Memory B cell (primary cell): ENCODE measurements at regions not wholly inside any gene's neighbourhood (a gene's known extent, or its start where the extent isn't known, plus 50 kb on each side); places are given as distances from the start of the nearest gene placed in this dataset.

Experiments used
- ATAC-seq: fragments of 150-1000 bp; cut with Tn5 transposase; 2 replicates; pipeline ENCODE4 v1.10.0; 2021; ENCODE audit warnings: low read depth, mild to moderate bottlenecking, moderate library complexity
- DNase-seq, 2 donors: peaks; one replicate each; pipeline ENCODE4 v3.0.0; 2022; ENCODE audit warnings: low spot score in 2 of 2
- H3K27ac Mint-ChIP-seq: one replicate; pipeline ENCODE4 v1.8.0; 2022; ENCODE audit warnings: mild to moderate bottlenecking, moderate library complexity, mixed read lengths
- H3K27me3 Mint-ChIP-seq: one replicate; pipeline ENCODE4 v1.8.0; 2022; ENCODE audit warnings: mixed read lengths
- H3K36me3 Mint-ChIP-seq: one replicate; pipeline ENCODE4 v1.8.0; 2022; ENCODE audit warnings: mild to moderate bottlenecking, mixed read lengths
- H3K4me1 Mint-ChIP-seq: one replicate; pipeline ENCODE4 v1.8.0; 2022; ENCODE audit warnings: mixed read lengths
- H3K4me3 Mint-ChIP-seq: one replicate; pipeline ENCODE4 v1.8.0; 2022; ENCODE audit warnings: mild to moderate bottlenecking, moderate library complexity, mixed read lengths
- H3K9me3 Mint-ChIP-seq: one replicate; pipeline ENCODE4 v1.8.0; 2022; ENCODE audit warnings: mixed read lengths

- Mint-ChIP-seq H3K27ac (no peak overlapping the region), H3K27me3 (peaks cover 3% of the 10 kb centered on the region), H3K36me3 (no peaks in the 10 kb centered on the region), H3K9me3 (no peaks in the 10 kb centered on the region), H3K4me1 (no peaks in the 10 kb centered on the region), H3K4me3 (no peak overlapping the region)
- DNase-seq (no peak), ATAC-seq (no peak)
Measured at GRCh38 chr10:131841131-131841660, 59.6 kb upstream of the PPP2R2D start.

- H3K27me3 Mint-ChIP-seq: peaks cover 3% of the 10 kb centered on the region
- H3K4me3 Mint-ChIP-seq: no peak overlapping the region
- H3K9me3 Mint-ChIP-seq: no peaks in the 10 kb centered on the region
- H3K36me3 Mint-ChIP-seq: no peaks in the 10 kb centered on the region
- no peak overlapping the region for H3K27ac Mint-ChIP-seq
- no peak for ATAC-seq
- no peaks in the 10 kb centered on the region for H3K4me1 Mint-ChIP-seq
- no peak for DNase-seq
Measured at GRCh38 chr10:131841661-131842139, 59.1 kb upstream of the PPP2R2D start.

- DNase-seq (no peak), ATAC-seq (no peak)
- H3K27me3 Mint-ChIP-seq: peaks cover 3% of the 10 kb centered on the region
- no peaks in the 10 kb centered on the region for H3K9me3 Mint-ChIP-seq
- no peaks in the 10 kb centered on the region for H3K36me3 Mint-ChIP-seq
- H3K4me1 Mint-ChIP-seq: no peaks in the 10 kb centered on the region
- no peak overlapping the region for H3K27ac Mint-ChIP-seq
- no peak overlapping the region for H3K4me3 Mint-ChIP-seq
Measured at GRCh38 chr10:131842351-131843088, 58.3 kb upstream of the PPP2R2D start.

GRCh38 chr10:131843089-131843595 is 57.7 kb upstream of the PPP2R2D start:
- no peaks in the 10 kb centered on the region for H3K36me3 Mint-ChIP-seq
- H3K27ac Mint-ChIP-seq: no peak overlapping the region
- H3K9me3 Mint-ChIP-seq: no peaks in the 10 kb centered on the region

GRCh38 chr10:131843881-131844284 is 56.9 kb upstream of the PPP2R2D start:
- Mint-ChIP-seq H3K27me3 (peaks cover 3% of the 10 kb centered on the region), H3K27ac (no peak overlapping the region), H3K4me1 (no peaks in the 10 kb centered on the region), H3K9me3 (no peaks in the 10 kb centered on the region), H3K4me3 (no peak overlapping the region), H3K36me3 (no peaks in the 10 kb centered on the region)
- DNase-seq (no peak), ATAC-seq (no peak)

More at GRCh38 chr10:131843089-131843595, 57.7 kb upstream of the PPP2R2D start:
- DNase-seq: no peak
- Mint-ChIP-seq H3K4me3 (no peak overlapping the region), H3K4me1 (no peaks in the 10 kb centered on the region), H3K27me3 (peaks cover 3% of the 10 kb centered on the region)
- no peak for ATAC-seq

- Mint-ChIP-seq H3K27me3 (peaks cover 3% of the 10 kb centered on the region), H3K36me3 (no peaks in the 10 kb centered on the region), H3K4me3 (no peak overlapping the region), H3K9me3 (no peaks in the 10 kb centered on the region), H3K4me1 (no peaks in the 10 kb centered on the region), H3K27ac (no peak overlapping the region)
- DNase-seq (no peak), ATAC-seq (no peak)
Measured at GRCh38 chr10:131844529-131845084, 56.2 kb upstream of the PPP2R2D start.

- Mint-ChIP-seq H3K27ac (no peak overlapping the region), H3K4me1 (no peaks in the 10 kb centered on the region), H3K4me3 (no peak overlapping the region), H3K27me3 (peaks cover 3% of the 10 kb centered on the region), H3K9me3 (no peaks in the 10 kb centered on the region), H3K36me3 (no peaks in the 10 kb centered on the region)
- ATAC-seq (no peak), DNase-seq (no peak)
Measured at GRCh38 chr10:131845505-131846239, 55.1 kb upstream of the PPP2R2D start.

- no peak for ATAC-seq
Measured at GRCh38 chr10:131846240-131847101, 54.3 kb upstream of the PPP2R2D start.

GRCh38 chr10:131847241-131847783 is 53.5 kb upstream of the PPP2R2D start:
- Mint-ChIP-seq H3K4me1 (no peaks in the 10 kb centered on the region), H3K27me3 (peaks cover 6% of the 10 kb centered on the region), H3K9me3 (peaks cover 4% of the 10 kb centered on the region), H3K4me3 (no peak overlapping the region), H3K27ac (no peak overlapping the region), H3K36me3 (peaks cover 3% of the 10 kb centered on the region)
- ATAC-seq: no peak
- no peak for DNase-seq

More at GRCh38 chr10:131846240-131847101, 54.3 kb upstream of the PPP2R2D start:
- H3K27ac Mint-ChIP-seq: no peak overlapping the region
- H3K9me3 Mint-ChIP-seq: peaks cover 4% of the 10 kb centered on the region
- peaks cover 6% of the 10 kb centered on the region for H3K27me3 Mint-ChIP-seq
- H3K36me3 Mint-ChIP-seq: peaks cover 3% of the 10 kb centered on the region
- H3K4me3 Mint-ChIP-seq: no peak overlapping the region
- no peaks in the 10 kb centered on the region for H3K4me1 Mint-ChIP-seq
- DNase-seq: no peak

GRCh38 chr10:131848296-131848695 is 52.5 kb upstream of the PPP2R2D start:
- no peak overlapping the region for H3K27ac Mint-ChIP-seq

GRCh38 chr10:131848741-131849590 is 51.8 kb upstream of the PPP2R2D start:
- H3K27ac Mint-ChIP-seq: no peak overlapping the region
- H3K27me3 Mint-ChIP-seq: peaks cover 6% of the 10 kb centered on the region
- no peak overlapping the region for H3K4me3 Mint-ChIP-seq
- DNase-seq (no peak), ATAC-seq (no peak)
- peaks cover 3% of the 10 kb centered on the region for H3K36me3 Mint-ChIP-seq
- no peaks in the 10 kb centered on the region for H3K4me1 Mint-ChIP-seq
- H3K9me3 Mint-ChIP-seq: peaks cover 4% of the 10 kb centered on the region

More at GRCh38 chr10:131848296-131848695, 52.5 kb upstream of the PPP2R2D start:
- H3K9me3 Mint-ChIP-seq: peaks cover 4% of the 10 kb centered on the region
- peaks cover 3% of the 10 kb centered on the region for H3K36me3 Mint-ChIP-seq
- H3K4me1 Mint-ChIP-seq: no peaks in the 10 kb centered on the region
- H3K27me3 Mint-ChIP-seq: peaks cover 6% of the 10 kb centered on the region
- no peak for DNase-seq
- H3K4me3 Mint-ChIP-seq: no peak overlapping the region
- ATAC-seq: no peak

- no peak for ATAC-seq
- Mint-ChIP-seq H3K4me3 (no peak overlapping the region), H3K27me3 (peaks cover 6% of the 10 kb centered on the region), H3K36me3 (peaks cover 3% of the 10 kb centered on the region), H3K9me3 (peaks cover 4% of the 10 kb centered on the region), H3K4me1 (no peaks in the 10 kb centered on the region), H3K27ac (no peak overlapping the region)
- no peak for DNase-seq
Measured at GRCh38 chr10:131849591-131850382, 51.0 kb upstream of the PPP2R2D start.
